H1 (cell line): ENCODE measurements at regions not wholly inside any gene's neighbourhood (a gene's known extent, or its start where the extent isn't known, plus 50 kb on each side); places are given as distances from the start of the nearest gene placed in this dataset.

Experiments
- CTCF ChIA-PET: fragments of 300-600 bp; sonication (Branson Sonifier 250); formaldehyde crosslinking; loops from one replicate; lab custom pipeline; 2021; ENCODE audit not compliant: partially characterized antibody; lab: Charles Lee
- POLR2A ChIA-PET: fragments of 300-600 bp; sonication (Branson Sonifier 250); formaldehyde crosslinking; loops from one replicate; lab custom pipeline; 2021; ENCODE audit warnings: inconsistent platforms; ENCODE audit not compliant: partially characterized antibody; lab: Charles Lee
- DNase-seq, 2 experiments: peaks; one replicate each; pipeline versions ENCODE4 v3.0.0 to v3.0.0-alpha.2; 2010 to 2022; ENCODE audit warnings: low spot score in 2 of 2, low read depth in 1 of 2, mixed read lengths in 1 of 2
- FAIRE-seq: peaks from 2 replicates; lab custom pipeline; 2011; peaks lifted over from hg19 to GRCh38; lab: Jason Lieb, UNC
- H2AFZ ChIP-seq: 2 replicates; pipeline ENCODE4 v1.8.1; 2012; ENCODE audit warnings: low read length, inconsistent platforms
- H2AK5ac ChIP-seq: 2 replicates; pipeline ENCODE4 v1.6.1; 2013; ENCODE audit warnings: low read depth, low read length
- H2BK120ac ChIP-seq: replicated peaks from 2 replicates; pipeline ENCODE3; 2013; ENCODE audit warnings: low read depth, low read length, inconsistent platforms
- H2BK12ac ChIP-seq: 2 replicates; pipeline ENCODE4 v1.6.1; 2013; ENCODE audit warnings: low read depth, low read length
- H2BK15ac ChIP-seq: 2 replicates; pipeline ENCODE4 v1.6.1; 2013; ENCODE audit warnings: low read length
- H2BK20ac ChIP-seq: 2 replicates; pipeline ENCODE4 v1.6.1; 2013; ENCODE audit warnings: low read length
- H2BK5ac ChIP-seq: 2 replicates; pipeline ENCODE4 v1.6.1; 2013; ENCODE audit warnings: low read depth, low read length
- H3K14ac ChIP-seq: 2 replicates; pipeline ENCODE4 v1.6.1; 2013; ENCODE audit warnings: inconsistent platforms; ENCODE audit not compliant: insufficient read length
- H3K18ac ChIP-seq: 2 replicates; pipeline ENCODE4 v1.6.1; 2013; ENCODE audit warnings: low read length; ENCODE audit errors: extremely low read depth
- H3K23ac ChIP-seq: 2 replicates; pipeline ENCODE4 v1.6.1; 2013; ENCODE audit warnings: inconsistent platforms; ENCODE audit not compliant: insufficient read length
- H3K23me2 ChIP-seq: 2 replicates; pipeline ENCODE4 v1.6.1; 2013; ENCODE audit warnings: low read depth, low read length
- H3K27ac ChIP-seq: 2 replicates; pipeline ENCODE4 v1.6.1; 2011; ENCODE audit warnings: low read depth, low read length, inconsistent platforms
- H3K27me3 ChIP-seq, 4 experiments: replicated peaks in 1 of 4; 1 replicate in 1 of 4; 2 replicates in 3 of 4; pipeline versions ENCODE4 v1.6.1 to v1.8.1; 2011 to 2013; ENCODE audit warnings: low read length in 3 of 4, mild to moderate bottlenecking in 3 of 4, inconsistent platforms in 2 of 4, mixed read lengths in 2 of 4, moderate library complexity in 1 of 4; ENCODE audit not compliant: control insufficient read depth in 3 of 4, insufficient read depth in 3 of 4; ENCODE audit errors: extremely low read depth in 1 of 4
- H3K36me3 ChIP-seq, 4 experiments: 2 replicates each; pipeline versions ENCODE4 v1.6.1 to v1.8.1; 2011 to 2013; ENCODE audit warnings: mild to moderate bottlenecking in 4 of 4, low read length in 3 of 4, moderate library complexity in 2 of 4, control low read depth in 1 of 4, inconsistent platforms in 1 of 4; ENCODE audit not compliant: insufficient read depth in 4 of 4, control insufficient read depth in 2 of 4
- H3K4ac ChIP-seq: replicated peaks from 2 replicates; pipeline ENCODE3; 2013; ENCODE audit warnings: low read length, low read depth, mixed read lengths, inconsistent platforms; ENCODE audit not compliant: insufficient read length
- H3K4me1 ChIP-seq, 4 experiments: replicated peaks in 1 of 4; 1 replicate in 1 of 4; 2 replicates in 3 of 4; pipeline versions ENCODE4 v1.6.1 to v1.8.1; 2011 to 2013; ENCODE audit warnings: low read length in 3 of 4, inconsistent platforms in 2 of 4, mixed read lengths in 1 of 4; ENCODE audit not compliant: insufficient read depth in 4 of 4, control insufficient read depth in 3 of 4
- H3K4me2 ChIP-seq, 2 experiments: 2 replicates each; pipeline versions ENCODE4 v1.6.1 to v1.8.1; 2011 to 2013; ENCODE audit warnings: low read depth in 2 of 2, low read length in 2 of 2, control low read depth in 1 of 2, inconsistent platforms in 1 of 2, mild to moderate bottlenecking in 1 of 2; ENCODE audit not compliant: insufficient read depth in 1 of 2
- H3K4me3 ChIP-seq, 4 experiments: fragments of 200-600, 300-600 bp in 1 of 4; sonication (generic), shearing (Covaris generic), sonication (Bioruptor Twin) in 1 of 4; 2 replicates each; pipeline versions ENCODE4 v1.5.1 to v1.8.1; 2011 to 2016; ENCODE audit warnings: low read length in 4 of 4, low read depth in 3 of 4, control low read depth in 2 of 4, inconsistent platforms in 2 of 4, mild to moderate bottlenecking in 2 of 4, mixed read lengths in 1 of 4, moderate library complexity in 1 of 4; ENCODE audit not compliant: insufficient read depth in 2 of 4; ENCODE audit errors: extremely low read depth in 1 of 4
- H3K56ac ChIP-seq: replicated peaks from 2 replicates; pipeline ENCODE3; 2013; ENCODE audit warnings: low read depth, mild to moderate bottlenecking, mixed read lengths, low read length, inconsistent platforms; ENCODE audit not compliant: insufficient read length
- H3K79me1 ChIP-seq: 2 replicates; pipeline ENCODE4 v1.6.1; 2013; ENCODE audit warnings: low read depth, low read length, control low read depth
- H3K79me2 ChIP-seq, 2 experiments: 2 replicates each; pipeline versions ENCODE4 v1.6.1 to v1.8.1; 2012 to 2013; ENCODE audit warnings: low read length in 2 of 2, mild to moderate bottlenecking in 2 of 2, inconsistent platforms in 1 of 2; ENCODE audit not compliant: insufficient read depth in 2 of 2, control insufficient read depth in 1 of 2
- H3K9ac ChIP-seq, 4 experiments: replicated peaks in 1 of 4; 1 replicate in 1 of 4; 2 replicates in 3 of 4; pipeline versions ENCODE4 v1.6.1 to v1.8.1; 2011 to 2013; ENCODE audit warnings: low read depth in 3 of 4, low read length in 3 of 4, control low read depth in 2 of 4, mild to moderate bottlenecking in 2 of 4, moderate library complexity in 2 of 4, inconsistent platforms in 1 of 4; ENCODE audit errors: extremely low read depth in 1 of 4
- H3K9me3 ChIP-seq, 2 experiments: 2 replicates each; pipeline versions ENCODE4 v1.6.1 to v1.8.1; 2012 to 2013; ENCODE audit warnings: mild to moderate bottlenecking in 2 of 2, moderate library complexity in 2 of 2, control low read depth in 1 of 2, inconsistent platforms in 1 of 2, low read depth in 1 of 2, low read length in 1 of 2, mixed read lengths in 1 of 2; ENCODE audit not compliant: insufficient read depth in 2 of 2
- H4K20me1 ChIP-seq, 2 experiments: replicated peaks in 1 of 2; 2 replicates each; pipeline versions ENCODE3 to v1.8.1; 2011 to 2013; ENCODE audit warnings: inconsistent platforms in 2 of 2, low read length in 2 of 2, mild to moderate bottlenecking in 1 of 2; ENCODE audit not compliant: insufficient read depth in 2 of 2, control insufficient read depth in 1 of 2
- H4K5ac ChIP-seq: 2 replicates; pipeline ENCODE4 v1.6.1; 2013; ENCODE audit warnings: low read length, low read depth, mixed read lengths, inconsistent platforms; ENCODE audit not compliant: insufficient read length
- H4K8ac ChIP-seq: 2 replicates; pipeline ENCODE4 v1.8.0; 2013; ENCODE audit warnings: mild to moderate bottlenecking, moderate library complexity, low read length, inconsistent platforms; ENCODE audit not compliant: insufficient read depth; ENCODE audit errors: extremely low read depth
- H4K91ac ChIP-seq: replicated peaks from 2 replicates; pipeline ENCODE3; 2013; ENCODE audit warnings: low read length, mixed read lengths, inconsistent platforms; ENCODE audit not compliant: insufficient read length
- ASH2L ChIP-seq: fragments of 200-600, 300-600 bp; sonication (generic); IDR thresholded peaks from one replicate; pipeline ENCODE4 v1.7.1; 2017; ENCODE audit warnings: low read length
- ATF3 ChIP-seq: IDR thresholded peaks from 2 replicates; pipeline ENCODE4 v1.6.1; 2011; ENCODE audit warnings: low read depth, mild to moderate bottlenecking, low read length; ENCODE audit not compliant: insufficient read depth
- CBX5 ChIP-seq: fragments of 300-800, 300-1000 bp; sonication (generic); IDR thresholded peaks from 2 replicates; pipeline ENCODE4 v1.7.1; 2016; ENCODE audit warnings: antibody characterized with exemption, low read length, low read depth
- CBX8 ChIP-seq: fragments of 300-800, 300-1000 bp; sonication (generic); IDR thresholded peaks from 2 replicates; pipeline ENCODE4 v1.7.1; 2016; ENCODE audit warnings: low read depth, low read length, borderline replicate concordance
- EP300 ChIP-seq, 2 experiments: IDR thresholded peaks; 1 replicate in 1 of 2; 2 replicates in 1 of 2; pipeline ENCODE4 v1.6.1; 2011 to 2012; ENCODE audit warnings: low read depth in 2 of 2, low read length in 2 of 2, mild to moderate bottlenecking in 2 of 2, borderline replicate concordance in 1 of 2, inconsistent platforms in 1 of 2, moderate library complexity in 1 of 2
- GABPA ChIP-seq: IDR thresholded peaks from 2 replicates; pipeline ENCODE4 v1.6.1; 2011; ENCODE audit warnings: mild to moderate bottlenecking, low read length, moderate library complexity, borderline replicate concordance; ENCODE audit not compliant: insufficient read depth
- GTF2F1 ChIP-seq: IDR thresholded peaks from 2 replicates; pipeline ENCODE4 v1.6.1; 2012; ENCODE audit warnings: low read depth, low read length, improper control_type of control experiment, borderline replicate concordance
- KDM5A ChIP-seq: fragments of 200-600 bp; IDR thresholded peaks from 2 replicates; pipeline ENCODE4 v1.7.1; 2012; ENCODE audit warnings: mild to moderate bottlenecking, low read length, inconsistent platforms, mixed read lengths
- MAFK ChIP-seq: IDR thresholded peaks from 2 replicates; pipeline ENCODE4 v1.6.1; 2012; ENCODE audit warnings: low read depth, mild to moderate bottlenecking, improper control_type of control experiment, low read length
- MAX ChIP-seq: IDR thresholded peaks from 2 replicates; pipeline ENCODE4 v1.6.1; 2012; ENCODE audit warnings: inconsistent platforms
- NANOG ChIP-seq: IDR thresholded peaks from 2 replicates; pipeline ENCODE4 v1.6.1; 2011; ENCODE audit warnings: low read length, low read depth, mild to moderate bottlenecking, inconsistent platforms; ENCODE audit not compliant: insufficient read depth, poor library complexity, severe bottlenecking
- NRF1 ChIP-seq: IDR thresholded peaks from 2 replicates; pipeline ENCODE4 v1.6.1; 2011; ENCODE audit warnings: mild to moderate bottlenecking, low read depth, low read length, improper control_type of control experiment
- PHF8 ChIP-seq: fragments of 200-600 bp; sonication (generic); conservative IDR thresholded peaks from 2 replicates; pipeline ENCODE4 v1.7.1; 2012; ENCODE audit warnings: low read depth, mild to moderate bottlenecking, inconsistent platforms, low read length, moderate library complexity
- TCF12 ChIP-seq: IDR thresholded peaks from 2 replicates; pipeline ENCODE4 v1.6.1; 2011; ENCODE audit warnings: low read depth, mild to moderate bottlenecking, low read length
- ZNF274 ChIP-seq: IDR thresholded peaks from 2 replicates; pipeline ENCODE4 v1.7.0; 2012; ENCODE audit warnings: low read length, borderline replicate concordance; ENCODE audit errors: extremely low read depth

- H4K91ac ChIP-seq: no peak overlapping the region
- no peak overlapping the region for H3K27ac ChIP-seq
- no peak overlapping the region for H3K18ac ChIP-seq
- no peaks in the 10 kb centered on the region; a peak in 1 of 4 replicates for H3K9me3 ChIP-seq
- no peaks in the 10 kb centered on the region for H4K20me1 ChIP-seq
- no peak overlapping the region for H3K14ac ChIP-seq
- H3K4ac ChIP-seq: no peak overlapping the region
- no peaks in the 10 kb centered on the region for H3K79me1 ChIP-seq
- no peak overlapping the region for H3K56ac ChIP-seq
- ChIA-PET CTCF (no interaction called here), POLR2A (no interaction called here)
- H3K4me1 ChIP-seq: no peaks in the 10 kb centered on the region
- H2BK15ac ChIP-seq: no peak overlapping the region
- H3K9ac ChIP-seq: no peak overlapping the region
- peaks cover 2% of the 10 kb centered on the region; the same call in 1 of the 2 replicates for H3K23me2 ChIP-seq
- no peak overlapping the region for H2BK5ac ChIP-seq
- no peak overlapping the region for H3K4me2 ChIP-seq
- H4K8ac ChIP-seq: no peak overlapping the region
- H3K79me2 ChIP-seq: no peaks in the 10 kb centered on the region
- no peak overlapping the region for H2BK20ac ChIP-seq
- no peak overlapping the region for H3K4me3 ChIP-seq
- no peak overlapping the region for H2AK5ac ChIP-seq
- DNase-seq (no peak), FAIRE-seq (no peak)
- no peaks in the 10 kb centered on the region for H3K36me3 ChIP-seq
- no peak overlapping the region for H2BK120ac ChIP-seq
- no peak overlapping the region for H2BK12ac ChIP-seq
- no peak overlapping the region for H4K5ac ChIP-seq
- no peak overlapping the region for H2AFZ ChIP-seq
- no peaks in the 10 kb centered on the region for H3K27me3 ChIP-seq
- H3K23ac ChIP-seq: no peak overlapping the region
- TF ChIP-seq MAFK (no peak), CBX8 (no peak), GTF2F1 (no peak), CBX5 (no peak), ATF3 (no peak), GABPA (no peak), NANOG (no peak), TCF12 (no peak), PHF8 (no peak), KDM5A (no peak), MAX (no peak), ZNF274 (no peak), NRF1 (no peak), EP300 (IDR thresholded peaks at IDR 0.05; ENCODE audit: borderline replicate concordance in 1 of 2, low read depth in 2 of 2, low read length in 2 of 2) (no peak), ASH2L (no peak)
Measured at GRCh38 chr7:125747966-125748365, 818.3 kb upstream of the POT1 start.
